GM21576 (cell line): ENCODE measurements at regions not wholly inside any gene's neighbourhood (a gene's known extent, or its start where the extent isn't known, plus 50 kb on each side); places are given as distances from the start of the nearest gene placed in this dataset.
"Not testable (repeated sequence)": the region's sequence is repeated elsewhere in the genome, so short reads cannot be mapped to it uniquely, and the experiment has no call there.

ENCODE experiments used
- ATAC-seq: cut with Tn5 transposase; IDR thresholded peaks from one replicate; pipeline ENCODE4 v1.9.1; 2021; ENCODE audit warnings: mild to moderate bottlenecking, moderate library complexity; ENCODE audit not compliant: unreplicated experiment

- no peak for ATAC-seq
Measured at GRCh38 chr3:115384381-115384780, 237.3 kb upstream of the ZBTB20 start.

- ATAC-seq, result no peak
Measured at GRCh38 chr3:115385774-115386730, 237.3 kb upstream of the GAP43 start.

GRCh38 chr3:115388166-115388565 lies 235.1 kb upstream of the GAP43 start:
- ATAC-seq, result no peak

- no peak for ATAC-seq
Measured at GRCh38 chr3:115388811-115389210, 234.5 kb upstream of the GAP43 start.

- ATAC-seq, result no peak
Measured at GRCh38 chr3:115396801-115397200, 226.5 kb upstream of the GAP43 start.

GRCh38 chr3:115397433-115397832 lies 225.9 kb upstream of the GAP43 start:
- ATAC-seq, result no peak

GRCh38 chr3:115398506-115398905 lies 224.8 kb upstream of the GAP43 start:
- no peak for ATAC-seq

GRCh38 chr3:115399750-115400149 lies 223.6 kb upstream of the GAP43 start:
- ATAC-seq, result no peak

- ATAC-seq, result no peak
Measured at GRCh38 chr3:115401298-115401697, 222.0 kb upstream of the GAP43 start.

- no peak for ATAC-seq
Measured at GRCh38 chr3:115401851-115402501, 221.3 kb upstream of the GAP43 start.

- no peak for ATAC-seq
Measured at GRCh38 chr3:115402651-115403050, 220.7 kb upstream of the GAP43 start.

- ATAC-seq, result no peak
Measured at GRCh38 chr3:115403786-115404185, 219.5 kb upstream of the GAP43 start.

GRCh38 chr3:115409596-115409995 lies 213.7 kb upstream of the GAP43 start:
- no peak for ATAC-seq

- not testable (repeated sequence) for ATAC-seq
Measured at GRCh38 chr3:115414610-115415009, 208.7 kb upstream of the GAP43 start.

GRCh38 chr3:115415246-115415996 lies 207.9 kb upstream of the GAP43 start:
- no peak for ATAC-seq

GRCh38 chr3:115418583-115418982 lies 204.7 kb upstream of the GAP43 start:
- ATAC-seq, result no peak

GRCh38 chr3:115420086-115420485 lies 203.2 kb upstream of the GAP43 start:
- no peak for ATAC-seq

- ATAC-seq, result no peak
Measured at GRCh38 chr3:115423170-115423569, 200.1 kb upstream of the GAP43 start.

GRCh38 chr3:115428841-115429240 lies 194.5 kb upstream of the GAP43 start:
- no peak for ATAC-seq

- no peak for ATAC-seq
Measured at GRCh38 chr3:115436767-115437301, 186.5 kb upstream of the GAP43 start.

- no peak for ATAC-seq
Measured at GRCh38 chr3:115438799-115439198, 184.5 kb upstream of the GAP43 start.
